DND-41 (cell line): ENCODE measurements at regions not wholly inside any gene's neighbourhood (a gene's known extent, or its start where the extent isn't known, plus 50 kb on each side); places are given as distances from the start of the nearest gene placed in this dataset.

Experiments used
- EZH2 ChIP-seq: IDR thresholded peaks from 3 replicates; pipeline ENCODE4 v1.6.1; 2012; ENCODE audit warnings: borderline replicate concordance, low read depth, mild to moderate bottlenecking, moderate library complexity, low read length, inconsistent platforms; ENCODE audit not compliant: severe bottlenecking
- TF ChIP-seq, protein P1 (sequence below): IDR thresholded peaks from 2 replicates; pipeline ENCODE4 v1.5.1; 2012; ENCODE audit warnings: borderline replicate concordance, low read length, moderate library complexity, mild to moderate bottlenecking; ENCODE audit not compliant: poor library complexity, severe bottlenecking; ENCODE audit errors: extremely low read depth

DNA sequence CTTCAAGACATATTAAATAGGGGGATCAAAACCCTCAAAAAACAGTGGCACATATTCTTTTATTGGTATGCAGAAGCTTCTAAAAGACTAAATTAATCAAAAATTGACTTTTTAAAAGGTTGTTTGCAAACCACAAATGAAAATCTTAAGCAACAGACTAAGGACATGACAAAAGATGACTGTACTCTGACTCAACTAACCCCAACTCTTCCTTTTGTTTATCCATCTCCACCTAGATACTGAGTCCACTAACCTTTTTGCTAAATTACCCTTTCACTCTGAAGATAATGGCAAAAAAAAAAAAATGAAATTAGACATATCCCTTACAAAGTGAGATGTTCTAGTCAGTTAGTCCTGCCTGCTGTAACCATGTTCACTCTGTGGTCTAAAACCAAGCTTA is 91.6 kb upstream of the NLRP2B start:
- TF ChIP-seq, protein P1, sequence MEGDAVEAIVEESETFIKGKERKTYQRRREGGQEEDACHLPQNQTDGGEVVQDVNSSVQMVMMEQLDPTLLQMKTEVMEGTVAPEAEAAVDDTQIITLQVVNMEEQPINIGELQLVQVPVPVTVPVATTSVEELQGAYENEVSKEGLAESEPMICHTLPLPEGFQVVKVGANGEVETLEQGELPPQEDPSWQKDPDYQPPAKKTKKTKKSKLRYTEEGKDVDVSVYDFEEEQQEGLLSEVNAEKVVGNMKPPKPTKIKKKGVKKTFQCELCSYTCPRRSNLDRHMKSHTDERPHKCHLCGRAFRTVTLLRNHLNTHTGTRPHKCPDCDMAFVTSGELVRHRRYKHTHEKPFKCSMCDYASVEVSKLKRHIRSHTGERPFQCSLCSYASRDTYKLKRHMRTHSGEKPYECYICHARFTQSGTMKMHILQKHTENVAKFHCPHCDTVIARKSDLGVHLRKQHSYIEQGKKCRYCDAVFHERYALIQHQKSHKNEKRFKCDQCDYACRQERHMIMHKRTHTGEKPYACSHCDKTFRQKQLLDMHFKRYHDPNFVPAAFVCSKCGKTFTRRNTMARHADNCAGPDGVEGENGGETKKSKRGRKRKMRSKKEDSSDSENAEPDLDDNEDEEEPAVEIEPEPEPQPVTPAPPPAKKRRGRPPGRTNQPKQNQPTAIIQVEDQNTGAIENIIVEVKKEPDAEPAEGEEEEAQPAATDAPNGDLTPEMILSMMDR, result no peak
- no peak for TF ChIP-seq EZH2
